ENCODE measurements at regions not wholly inside any gene's neighbourhood (a gene's known extent, or its start where the extent isn't known, plus 50 kb on each side); places are given as distances from the start of the nearest gene placed in this dataset.

DNA sequence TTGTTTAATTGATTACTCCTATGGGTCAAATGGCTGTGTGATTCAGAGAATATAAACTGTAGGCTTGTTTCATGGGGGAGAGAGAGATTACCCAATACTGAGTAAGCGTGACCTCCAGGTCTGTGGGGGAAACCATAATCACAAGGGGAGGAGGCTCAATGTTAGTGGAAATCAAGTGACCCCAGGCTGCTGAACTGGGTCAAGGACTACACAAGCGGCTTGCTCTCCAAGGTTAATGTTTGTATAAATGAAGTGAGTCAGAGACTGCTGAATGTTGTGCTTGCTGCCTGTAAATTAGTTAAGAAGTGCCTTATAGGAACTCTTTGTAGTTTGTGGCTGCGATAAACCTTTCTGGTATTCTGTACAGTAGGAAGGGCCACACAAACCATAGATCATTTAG lies 479.7 kb downstream of the AACS start:
- Histone ChIP-seq H2BK120ac (replicated peaks; ENCODE audit: low read depth, low read length) (no peak overlapping the region), H3K23me2 (ENCODE audit: low read depth, low read length) (no peaks in the 10 kb centered on the region), H2BK12ac (ENCODE audit: low read depth, low read length) (no peak overlapping the region), H2AK5ac (ENCODE audit: low read depth, low read length) (no peak overlapping the region), H2AFZ (ENCODE audit: low read length) (no peak overlapping the region), H2BK5ac (ENCODE audit: low read depth, low read length) (no peak overlapping the region), H3K56ac (replicated peaks; ENCODE audit: insufficient read length, low read depth, low read length) (no peak overlapping the region), H4K20me1 (replicated peaks in 1 of 2; ENCODE audit: control insufficient read depth in 1 of 2, insufficient read depth in 2 of 2, low read length in 2 of 2) (no peaks in the 10 kb centered on the region), H3K14ac (ENCODE audit: insufficient read length) (no peak overlapping the region), H3K9me3 (ENCODE audit: insufficient read depth in 2 of 2, low read depth in 1 of 2, low read length in 1 of 2) (peaks cover 3 to 5% of the 10 kb centered on the region in 2 experiments; a peak in 1 of 4 replicates), H3K18ac (ENCODE audit: extremely low read depth, low read length) (no peak overlapping the region), H3K4me3 (ENCODE audit: extremely low read depth in 1 of 4, insufficient read depth in 2 of 4, low read depth in 3 of 4, low read length in 4 of 4) (no peak overlapping the region), H3K27ac (ENCODE audit: low read depth, low read length) (no peak overlapping the region), H3K23ac (ENCODE audit: insufficient read length) (no peak overlapping the region), H3K9ac (replicated peaks in 1 of 4; ENCODE audit: extremely low read depth in 1 of 4, low read depth in 3 of 4, low read length in 3 of 4) (no peak overlapping the region), H4K8ac (ENCODE audit: extremely low read depth, insufficient read depth, low read length) (no peak overlapping the region), H3K27me3 (replicated peaks in 1 of 4; ENCODE audit: control insufficient read depth in 3 of 4, extremely low read depth in 1 of 4, insufficient read depth in 3 of 4, low read length in 3 of 4) (no peaks in the 10 kb centered on the region), H4K5ac (ENCODE audit: insufficient read length, low read depth, low read length) (no peak overlapping the region), H3K36me3 (ENCODE audit: control insufficient read depth in 2 of 4, insufficient read depth in 4 of 4, low read length in 3 of 4) (peaks cover 0 to 4% (median 1%) of the 10 kb centered on the region in 4 experiments; a peak in 3 of 8 replicates), H2BK15ac (ENCODE audit: low read length) (no peak overlapping the region), H3K4ac (replicated peaks; ENCODE audit: insufficient read length, low read depth, low read length) (no peak overlapping the region), H3K79me1 (ENCODE audit: low read depth, low read length) (no peaks in the 10 kb centered on the region), H3K4me1 (replicated peaks in 1 of 4; ENCODE audit: control insufficient read depth in 3 of 4, insufficient read depth in 4 of 4, low read length in 3 of 4) (no peaks in the 10 kb centered on the region), H2BK20ac (ENCODE audit: low read length) (no peak overlapping the region), H4K91ac (replicated peaks; ENCODE audit: insufficient read length, low read length) (no peak overlapping the region), H3K79me2 (ENCODE audit: control insufficient read depth in 1 of 2, insufficient read depth in 2 of 2, low read length in 2 of 2) (no peaks in the 10 kb centered on the region), H3K4me2 (ENCODE audit: insufficient read depth in 1 of 2, low read depth in 2 of 2, low read length in 2 of 2) (no peak overlapping the region)
- FAIRE-seq: no peak
- TF ChIP-seq TBP (IDR thresholded peaks at IDR 0.05; ENCODE audit: low read depth, low read length) (no peak), RBBP5 (IDR thresholded peaks at IDR 0.05; ENCODE audit: borderline replicate concordance, low read depth, low read length) (no peak)
- ChIA-PET POLR2A (ENCODE audit: partially characterized antibody) (no interaction called here), CTCF (ENCODE audit: partially characterized antibody) (no interaction called here)
- 89% methylated on average over 3 of the region's 3 CpGs; no CpG with 5 or more reads in 1 of the 2 experiments for WGBS, 2 experiments (ENCODE audit: extremely low coverage in 1 of 2, insufficient coverage in 1 of 2, insufficient read length in 1 of 2, insufficient replicate concordance in 2 of 2, low coverage in 1 of 2, low lambda C conversion rate in 2 of 2, missing lambda C conversion rate in 1 of 2)
- DNase-seq (ENCODE audit: low read depth in 1 of 2, low spot score in 2 of 2): no peak
